ENCODE measurements at regions not wholly inside any gene's neighbourhood (a gene's known extent, or its start where the extent isn't known, plus 50 kb on each side); places are given as distances from the start of the nearest gene placed in this dataset.

DNA sequence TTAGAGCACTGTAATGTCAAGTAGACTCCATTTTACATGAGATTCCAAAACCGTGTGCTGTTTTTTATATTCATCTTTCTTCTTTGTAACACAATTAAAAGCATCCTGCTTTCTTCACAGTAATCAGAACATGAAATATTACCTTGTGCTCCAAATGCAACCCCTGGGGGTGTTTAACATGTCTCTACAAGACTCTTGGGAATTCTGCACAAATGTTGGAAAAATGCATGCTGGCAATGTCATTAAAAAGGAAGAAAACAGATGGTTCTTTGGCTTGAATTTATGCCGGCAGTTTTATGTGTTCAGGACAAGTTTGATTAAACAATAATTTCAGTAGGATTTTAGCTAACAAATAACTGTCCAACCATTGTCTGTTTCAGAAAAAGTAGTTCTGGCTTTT lies 159.1 kb downstream of the LIG4 start:
- H3K4me3 ChIP-seq (replicated peaks in 1 of 2; ENCODE audit: low read depth in 1 of 2, low read length in 2 of 2): no peak overlapping the region
- no peaks in the 10 kb centered on the region for H3K9me2 ChIP-seq (ENCODE audit: insufficient read depth)
- no peak overlapping the region for H3K9ac ChIP-seq (ENCODE audit: low read length)
- intact Hi-C loops (cut with micrococcal nuclease): no loop called here
- no peak for ATAC-seq
- no TSS peak for BruUV-seq (replicated peaks)
- H3K4me2 ChIP-seq (ENCODE audit: low read length): no peak overlapping the region
- H3K9me3 ChIP-seq (ENCODE audit: control insufficient read depth in 1 of 2, insufficient read depth in 1 of 2, low read depth in 1 of 2, low read length in 2 of 2): peaks cover 7 to 10% of the 10 kb centered on the region in 2 experiments; a peak in 2 of 4 replicates
- no peaks in the 10 kb centered on the region for H3K4me1 ChIP-seq (ENCODE audit: control insufficient read depth in 1 of 2, insufficient read depth in 2 of 2, low read length in 2 of 2)
- H3K27ac ChIP-seq (ENCODE audit: low read depth, low read length): no peak overlapping the region
- CTCF ChIA-PET: no interaction called here
- POLR2A ChIA-PET: no interaction called here
- TF ChIP-seq CEBPB (IDR thresholded peaks at IDR 0.05; ENCODE audit: low read depth) (no peak), MAX (IDR thresholded peaks at IDR 0.05) (no peak)
- no peak overlapping the region for H2AFZ ChIP-seq (ENCODE audit: low read depth, low read length, poor library complexity, severe bottlenecking)
- no peaks in the 10 kb centered on the region for H3K79me2 ChIP-seq (ENCODE audit: insufficient read depth, low read length)
- RAD21 ChIA-PET (ENCODE audit: low non-redundant PET in 1 of 2, low total read pairs in 2 of 2, uncharacterized antibody in 2 of 2, unreplicated experiment in 2 of 2): no interaction called here
- no peaks in the 10 kb centered on the region for H3K27me3 ChIP-seq (ENCODE audit: insufficient read depth, low read length)
- H3K36me3 ChIP-seq (ENCODE audit: control insufficient read depth in 1 of 2, insufficient read depth in 2 of 2, low read length in 2 of 2): no peaks in the 10 kb centered on the region
- DNase-seq (ENCODE audit: low read depth, low spot score): no peak
- H4K20me1 ChIP-seq (ENCODE audit: insufficient read depth): no peaks in the 10 kb centered on the region

- intact Hi-C loops (cut with micrococcal nuclease): no loop called here
- Histone ChIP-seq H4K20me1 (ENCODE audit: insufficient read depth) (no peaks in the 10 kb centered on the region), H3K36me3 (ENCODE audit: control insufficient read depth in 1 of 2, insufficient read depth in 2 of 2, low read length in 2 of 2) (no peaks in the 10 kb centered on the region), H2AFZ (ENCODE audit: low read depth, low read length, poor library complexity, severe bottlenecking) (no peak overlapping the region), H3K79me2 (ENCODE audit: insufficient read depth, low read length) (no peaks in the 10 kb centered on the region), H3K9ac (ENCODE audit: low read length) (no peak overlapping the region), H3K27me3 (ENCODE audit: insufficient read depth, low read length) (no peaks in the 10 kb centered on the region), H3K4me3 (replicated peaks in 1 of 2; ENCODE audit: low read depth in 1 of 2, low read length in 2 of 2) (no peak overlapping the region), H3K4me1 (ENCODE audit: control insufficient read depth in 1 of 2, insufficient read depth in 2 of 2, low read length in 2 of 2) (no peaks in the 10 kb centered on the region), H3K9me2 (ENCODE audit: insufficient read depth) (no peaks in the 10 kb centered on the region), H3K9me3 (ENCODE audit: control insufficient read depth in 1 of 2, insufficient read depth in 1 of 2, low read depth in 1 of 2, low read length in 2 of 2) (peaks cover 7 to 15% of the 10 kb centered on the region in 2 experiments; a peak in 2 of 4 replicates), H3K4me2 (ENCODE audit: low read length) (no peak overlapping the region), H3K27ac (ENCODE audit: low read depth, low read length) (no peak overlapping the region)
- POLR2A ChIA-PET: no interaction called here
- RAD21 ChIA-PET (ENCODE audit: low non-redundant PET in 1 of 2, low total read pairs in 2 of 2, uncharacterized antibody in 2 of 2, unreplicated experiment in 2 of 2): no interaction called here
- ATAC-seq: no peak
- CTCF ChIA-PET: no interaction called here
- no TSS peak for BruUV-seq (replicated peaks)
- no peak for DNase-seq (ENCODE audit: low read depth, low spot score)
- no peak for TF ChIP-seq FOSL1 (IDR thresholded peaks at IDR 0.05; ENCODE audit: low read depth)
- no peak for TF ChIP-seq EGR1 (IDR thresholded peaks at IDR 0.05; ENCODE audit: low read depth)
- no peak for TF ChIP-seq CEBPB (IDR thresholded peaks at IDR 0.05; ENCODE audit: low read depth)
- TF ChIP-seq, protein P1, sequence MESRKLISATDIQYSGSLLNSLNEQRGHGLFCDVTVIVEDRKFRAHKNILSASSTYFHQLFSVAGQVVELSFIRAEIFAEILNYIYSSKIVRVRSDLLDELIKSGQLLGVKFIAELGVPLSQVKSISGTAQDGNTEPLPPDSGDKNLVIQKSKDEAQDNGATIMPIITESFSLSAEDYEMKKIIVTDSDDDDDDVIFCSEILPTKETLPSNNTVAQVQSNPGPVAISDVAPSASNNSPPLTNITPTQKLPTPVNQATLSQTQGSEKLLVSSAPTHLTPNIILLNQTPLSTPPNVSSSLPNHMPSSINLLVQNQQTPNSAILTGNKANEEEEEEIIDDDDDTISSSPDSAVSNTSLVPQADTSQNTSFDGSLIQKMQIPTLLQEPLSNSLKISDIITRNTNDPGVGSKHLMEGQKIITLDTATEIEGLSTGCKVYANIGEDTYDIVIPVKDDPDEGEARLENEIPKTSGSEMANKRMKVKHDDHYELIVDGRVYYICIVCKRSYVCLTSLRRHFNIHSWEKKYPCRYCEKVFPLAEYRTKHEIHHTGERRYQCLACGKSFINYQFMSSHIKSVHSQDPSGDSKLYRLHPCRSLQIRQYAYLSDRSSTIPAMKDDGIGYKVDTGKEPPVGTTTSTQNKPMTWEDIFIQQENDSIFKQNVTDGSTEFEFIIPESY (IDR thresholded peaks at IDR 0.05; ENCODE audit: extremely low read depth, insufficient replicate concordance, low read length): no peak
- TF ChIP-seq SIN3A (IDR thresholded peaks at IDR 0.05; ENCODE audit: low read depth): no peak
- TF ChIP-seq POLR2A (IDR thresholded peaks at IDR 0.05; ENCODE audit: borderline replicate concordance, extremely low read depth, insufficient read depth, insufficient read length): no peak
- TF ChIP-seq ELF1 (IDR thresholded peaks at IDR 0.05; ENCODE audit: borderline replicate concordance, low read depth): no peak
- TF ChIP-seq POLR2AphosphoS5 (IDR thresholded peaks at IDR 0.05; ENCODE audit: low read depth, low read length): no peak
- no peak for TF ChIP-seq REST (IDR thresholded peaks at IDR 0.05; ENCODE audit: low read depth)
- TF ChIP-seq MAX (IDR thresholded peaks at IDR 0.05): no peak
- no peak for TF ChIP-seq ZNF274 (IDR thresholded peaks at IDR 0.05; ENCODE audit: low read depth, low read length)
- no peak for TF ChIP-seq EZH2phosphoT487 (IDR thresholded peaks at IDR 0.05; ENCODE audit: borderline replicate concordance)
- no peak for TF ChIP-seq JUND (IDR thresholded peaks at IDR 0.05)
- no peak for TF ChIP-seq SRF (IDR thresholded peaks at IDR 0.05; ENCODE audit: low read depth)
- no peak for TF ChIP-seq ZFX (IDR thresholded peaks at IDR 0.05)
- no peak for TF ChIP-seq RAD21 (IDR thresholded peaks at IDR 0.05; ENCODE audit: low read depth)
- TF ChIP-seq TCF7L2 (IDR thresholded peaks at IDR 0.05; ENCODE audit: borderline replicate concordance, extremely low read depth, insufficient read depth, insufficient read length): no peak
- no peak for TF ChIP-seq SP1 (IDR thresholded peaks at IDR 0.05; ENCODE audit: low read depth)
Observed at GRCh38 chr13:108049211-108049610, 166.1 kb downstream of the LIG4 start.
